GM21825 (cell line): ENCODE measurements at regions not wholly inside any gene's neighbourhood (a gene's known extent, or its start where the extent isn't known, plus 50 kb on each side); places are given as distances from the start of the nearest gene placed in this dataset.

Source experiments
- ATAC-seq: cut with Tn5 transposase; IDR thresholded peaks from one replicate; pipeline ENCODE4 v1.9.1; 2021; ENCODE audit warnings: mild to moderate bottlenecking, moderate library complexity; ENCODE audit not compliant: unreplicated experiment

GRCh38 chr6:14852375-14852774, 393.5 kb upstream of the JARID2 start:
- no peak for ATAC-seq

GRCh38 chr6:14856177-14856576, 389.7 kb upstream of the JARID2 start:
- ATAC-seq: no peak

GRCh38 chr6:14857001-14857400, 388.9 kb upstream of the JARID2 start:
- no peak for ATAC-seq

- no peak for ATAC-seq
Observed at GRCh38 chr6:14857501-14857900, 388.4 kb upstream of the JARID2 start.

- no peak for ATAC-seq
Observed at GRCh38 chr6:14858808-14859207, 387.1 kb upstream of the JARID2 start.

GRCh38 chr6:14860774-14861173, 385.1 kb upstream of the JARID2 start:
- no peak for ATAC-seq

GRCh38 chr6:14861491-14861943, 384.4 kb upstream of the JARID2 start:
- ATAC-seq: no peak

GRCh38 chr6:14862845-14863244, 383.0 kb upstream of the JARID2 start:
- no peak for ATAC-seq

- ATAC-seq: no peak
Observed at GRCh38 chr6:14863902-14864850, 381.7 kb upstream of the JARID2 start.

- ATAC-seq: no peak
Observed at GRCh38 chr6:14865531-14866100, 380.3 kb upstream of the JARID2 start.

GRCh38 chr6:14867802-14868201, 378.1 kb upstream of the JARID2 start:
- ATAC-seq: no peak

GRCh38 chr6:14871221-14871620, 374.6 kb upstream of the JARID2 start:
- ATAC-seq: no peak

- no peak for ATAC-seq
Observed at GRCh38 chr6:14873101-14873500, 372.8 kb upstream of the JARID2 start.

- ATAC-seq: no peak
Observed at GRCh38 chr6:14873781-14874441, 372.0 kb upstream of the JARID2 start.

- ATAC-seq: no peak
Observed at GRCh38 chr6:14874975-14875480, 370.8 kb upstream of the JARID2 start.

GRCh38 chr6:14875481-14876063, 370.3 kb upstream of the JARID2 start:
- peak; percentile 50 for ATAC-seq

GRCh38 chr6:14876778-14877613, 368.9 kb upstream of the JARID2 start:
- peak; percentile 64 for ATAC-seq

- ATAC-seq: no peak
Observed at GRCh38 chr6:14877758-14878157, 368.1 kb upstream of the JARID2 start.

- no peak for ATAC-seq
Observed at GRCh38 chr6:14880052-14880451, 365.8 kb upstream of the JARID2 start.

- no peak for ATAC-seq
Observed at GRCh38 chr6:14880677-14881076, 365.2 kb upstream of the JARID2 start.
